WTC11 (cell line): ENCODE measurements at regions not wholly inside any gene's neighbourhood (a gene's known extent, or its start where the extent isn't known, plus 50 kb on each side); places are given as distances from the start of the nearest gene placed in this dataset.

Source experiments
- ATAC-seq: fragments of 200-7000 bp; cut with Tn5 transposase; 2 replicates; pipeline ENCODE4 v1.10.0; 2021; ENCODE audit warnings: mild to moderate bottlenecking, moderate library complexity
- CTCF ChIA-PET: fragments of 300-600 bp; sonication (Branson Sonifier 250); formaldehyde crosslinking; loops from one replicate; lab custom pipeline; 2021; ENCODE audit warnings: antibody characterized with exemption; lab: Charles Lee
- POLR2A ChIA-PET: fragments of 350-600 bp; sonication (Branson Sonifier 250); formaldehyde crosslinking; loops from one replicate; lab custom pipeline; 2021; ENCODE audit warnings: antibody characterized with exemption; lab: Charles Lee
- DNase-seq: peaks from one replicate; pipeline ENCODE4 v3.0.0; 2021; ENCODE audit warnings: low spot score
- H3K27ac Mint-ChIP-seq: 2 replicates; pipeline ENCODE4 v1.8.0; 2021; ENCODE audit warnings: mixed read lengths
- H3K27me3 Mint-ChIP-seq: 2 replicates; pipeline ENCODE4 v1.8.0; 2021; ENCODE audit warnings: low read depth, mild to moderate bottlenecking, moderate library complexity, mixed read lengths
- H3K36me3 Mint-ChIP-seq: 2 replicates; pipeline ENCODE4 v1.8.0; 2021; ENCODE audit warnings: mixed read lengths
- H3K4me1 Mint-ChIP-seq: 2 replicates; pipeline ENCODE4 v1.8.0; 2022; ENCODE audit warnings: mixed read lengths
- H3K4me3 Mint-ChIP-seq: 2 replicates; pipeline ENCODE4 v1.8.0; 2021; ENCODE audit warnings: mild to moderate bottlenecking, moderate library complexity, mixed read lengths
- H3K9me3 Mint-ChIP-seq: 2 replicates; pipeline ENCODE4 v1.8.0; 2021; ENCODE audit warnings: mixed read lengths
- ATF1 ChIP-seq: sonication (generic); formaldehyde crosslinking; IDR thresholded peaks from 2 replicates; pipeline ENCODE4 v1.8.1; 2023; ENCODE audit warnings: mild to moderate bottlenecking, moderate library complexity, missing genetic modification reagents
- CBFB ChIP-seq: sonication (generic); formaldehyde crosslinking; IDR thresholded peaks from 2 replicates; pipeline ENCODE4 v1.8.1; 2022; ENCODE audit warnings: mild to moderate bottlenecking, low read depth, missing genetic modification reagents
- ETV6 ChIP-seq: sonication (generic); formaldehyde crosslinking; IDR thresholded peaks from 2 replicates; pipeline ENCODE4 v1.8.1; 2022; ENCODE audit warnings: mild to moderate bottlenecking, missing genetic modification reagents
- GRHL2 ChIP-seq: fragments of 250-450 bp; sonication (Bioruptor Pico); IDR thresholded peaks from 2 replicates; pipeline ENCODE4 v1.8.0; 2022; ENCODE audit warnings: mild to moderate bottlenecking, moderate library complexity; ENCODE audit not compliant: insufficient replicate concordance, severe bottlenecking
- IRF2 ChIP-seq: sonication (generic); formaldehyde crosslinking; IDR thresholded peaks from 2 replicates; pipeline ENCODE4 v1.8.0; 2022; ENCODE audit warnings: low read depth, missing genetic modification reagents, borderline replicate concordance
- MXD4 ChIP-seq: fragments of 250-450 bp; sonication (Bioruptor Pico); IDR thresholded peaks from 2 replicates; pipeline ENCODE4 v1.8.0; 2021; ENCODE audit warnings: mild to moderate bottlenecking, moderate library complexity, borderline replicate concordance
- NFE2L1 ChIP-seq: sonication (generic); formaldehyde crosslinking; IDR thresholded peaks from 2 replicates; pipeline ENCODE4 v1.8.1; 2023; ENCODE audit warnings: missing genetic modification reagents
- NR2C2 ChIP-seq: sonication (generic); formaldehyde crosslinking; IDR thresholded peaks from 2 replicates; pipeline ENCODE4 v1.8.0; 2022; ENCODE audit warnings: mild to moderate bottlenecking, missing genetic modification reagents
- NR3C1 ChIP-seq: sonication (generic); formaldehyde crosslinking; conservative IDR thresholded peaks from 2 replicates; pipeline ENCODE4 v1.8.1; 2023; ENCODE audit warnings: low read depth, mild to moderate bottlenecking, missing genetic modification reagents
- ZNF121 ChIP-seq: sonication (generic); formaldehyde crosslinking; IDR thresholded peaks from 2 replicates; pipeline ENCODE4 v1.8.0; 2023; ENCODE audit warnings: missing genetic modification reagents
- ZNF416 ChIP-seq: fragments of 250-450 bp; sonication (Bioruptor Pico); IDR thresholded peaks from 2 replicates; pipeline ENCODE4 v1.9.0; 2021; ENCODE audit warnings: mild to moderate bottlenecking, inconsistent platforms
- ZNF671 ChIP-seq: fragments of 250-450 bp; sonication (Bioruptor Pico); IDR thresholded peaks from 2 replicates; pipeline ENCODE4 v1.8.0; 2021; ENCODE audit warnings: mild to moderate bottlenecking
- TF ChIP-seq, protein P1 (sequence below): fragments of 250-450 bp; sonication (Bioruptor Pico); IDR thresholded peaks from 2 replicates; pipeline ENCODE4 v1.9.0; 2021; ENCODE audit warnings: mild to moderate bottlenecking, borderline replicate concordance
- TF ChIP-seq, protein P2 (sequence below): sonication (generic); formaldehyde crosslinking; IDR thresholded peaks from 2 replicates; pipeline ENCODE4 v1.8.0; 2022; ENCODE audit warnings: missing genetic modification reagents
- TF ChIP-seq, protein P3 (sequence below): sonication (generic); formaldehyde crosslinking; IDR thresholded peaks from 2 replicates; pipeline ENCODE4 v1.8.0; 2023; ENCODE audit warnings: missing genetic modification reagents
- TF ChIP-seq, protein P4 (sequence below): sonication (generic); formaldehyde crosslinking; conservative IDR thresholded peaks from 2 replicates; pipeline ENCODE4 v1.8.1; 2022; ENCODE audit warnings: mild to moderate bottlenecking, missing genetic modification reagents
- TF ChIP-seq, protein P5 (sequence below): sonication (generic); formaldehyde crosslinking; IDR thresholded peaks from 2 replicates; pipeline ENCODE4 v1.8.1; 2022; ENCODE audit warnings: low read depth, mild to moderate bottlenecking, moderate library complexity, missing genetic modification reagents, borderline replicate concordance
- TF ChIP-seq, protein P6 (sequence below): sonication (generic); formaldehyde crosslinking; IDR thresholded peaks from 2 replicates; pipeline ENCODE4 v1.8.0; 2022; ENCODE audit warnings: mild to moderate bottlenecking, missing genetic modification reagents
- TF ChIP-seq, protein P7 (sequence below): fragments of 250-450 bp; sonication (Bioruptor Pico); IDR thresholded peaks from 2 replicates; pipeline ENCODE4 v2.1.2; 2022; ENCODE audit warnings: mild to moderate bottlenecking, moderate library complexity
- TF ChIP-seq, protein P8 (sequence below): fragments of 200-600 bp; IDR thresholded peaks from 2 replicates; pipeline ENCODE4 v1.8.0; 2022; ENCODE audit warnings: antibody characterized with exemption
- TF ChIP-seq, protein P9 (sequence below): sonication (generic); formaldehyde crosslinking; IDR thresholded peaks from 2 replicates; pipeline ENCODE4 v1.8.0; 2022; ENCODE audit warnings: mild to moderate bottlenecking, missing genetic modification reagents

DNA sequence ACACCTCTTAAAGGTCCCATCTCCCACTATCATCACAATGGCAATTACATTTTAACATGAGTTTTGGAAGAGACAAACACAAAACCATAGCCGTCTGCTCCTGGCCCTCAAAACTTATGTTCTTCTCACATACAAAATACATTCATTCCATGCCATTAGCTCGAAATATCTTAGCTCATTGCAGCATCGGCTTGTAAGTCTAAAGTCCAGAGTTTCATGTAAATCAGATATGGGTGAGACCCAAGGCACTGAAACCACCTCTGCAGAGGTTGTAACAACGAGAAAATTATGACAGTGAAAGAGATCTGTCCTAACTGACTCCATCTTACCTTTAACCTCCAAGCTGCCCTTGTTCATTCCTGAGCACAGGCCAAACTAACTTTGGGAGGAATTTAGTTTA is 635.0 kb upstream of the SPRY2 start (continued):
- TF ChIP-seq, protein P1, sequence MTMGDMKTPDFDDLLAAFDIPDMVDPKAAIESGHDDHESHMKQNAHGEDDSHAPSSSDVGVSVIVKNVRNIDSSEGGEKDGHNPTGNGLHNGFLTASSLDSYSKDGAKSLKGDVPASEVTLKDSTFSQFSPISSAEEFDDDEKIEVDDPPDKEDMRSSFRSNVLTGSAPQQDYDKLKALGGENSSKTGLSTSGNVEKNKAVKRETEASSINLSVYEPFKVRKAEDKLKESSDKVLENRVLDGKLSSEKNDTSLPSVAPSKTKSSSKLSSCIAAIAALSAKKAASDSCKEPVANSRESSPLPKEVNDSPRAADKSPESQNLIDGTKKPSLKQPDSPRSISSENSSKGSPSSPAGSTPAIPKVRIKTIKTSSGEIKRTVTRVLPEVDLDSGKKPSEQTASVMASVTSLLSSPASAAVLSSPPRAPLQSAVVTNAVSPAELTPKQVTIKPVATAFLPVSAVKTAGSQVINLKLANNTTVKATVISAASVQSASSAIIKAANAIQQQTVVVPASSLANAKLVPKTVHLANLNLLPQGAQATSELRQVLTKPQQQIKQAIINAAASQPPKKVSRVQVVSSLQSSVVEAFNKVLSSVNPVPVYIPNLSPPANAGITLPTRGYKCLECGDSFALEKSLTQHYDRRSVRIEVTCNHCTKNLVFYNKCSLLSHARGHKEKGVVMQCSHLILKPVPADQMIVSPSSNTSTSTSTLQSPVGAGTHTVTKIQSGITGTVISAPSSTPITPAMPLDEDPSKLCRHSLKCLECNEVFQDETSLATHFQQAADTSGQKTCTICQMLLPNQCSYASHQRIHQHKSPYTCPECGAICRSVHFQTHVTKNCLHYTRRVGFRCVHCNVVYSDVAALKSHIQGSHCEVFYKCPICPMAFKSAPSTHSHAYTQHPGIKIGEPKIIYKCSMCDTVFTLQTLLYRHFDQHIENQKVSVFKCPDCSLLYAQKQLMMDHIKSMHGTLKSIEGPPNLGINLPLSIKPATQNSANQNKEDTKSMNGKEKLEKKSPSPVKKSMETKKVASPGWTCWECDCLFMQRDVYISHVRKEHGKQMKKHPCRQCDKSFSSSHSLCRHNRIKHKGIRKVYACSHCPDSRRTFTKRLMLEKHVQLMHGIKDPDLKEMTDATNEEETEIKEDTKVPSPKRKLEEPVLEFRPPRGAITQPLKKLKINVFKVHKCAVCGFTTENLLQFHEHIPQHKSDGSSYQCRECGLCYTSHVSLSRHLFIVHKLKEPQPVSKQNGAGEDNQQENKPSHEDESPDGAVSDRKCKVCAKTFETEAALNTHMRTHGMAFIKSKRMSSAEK (CRISPR knock-in tag), result no peak
- TF ChIP-seq, protein P2, sequence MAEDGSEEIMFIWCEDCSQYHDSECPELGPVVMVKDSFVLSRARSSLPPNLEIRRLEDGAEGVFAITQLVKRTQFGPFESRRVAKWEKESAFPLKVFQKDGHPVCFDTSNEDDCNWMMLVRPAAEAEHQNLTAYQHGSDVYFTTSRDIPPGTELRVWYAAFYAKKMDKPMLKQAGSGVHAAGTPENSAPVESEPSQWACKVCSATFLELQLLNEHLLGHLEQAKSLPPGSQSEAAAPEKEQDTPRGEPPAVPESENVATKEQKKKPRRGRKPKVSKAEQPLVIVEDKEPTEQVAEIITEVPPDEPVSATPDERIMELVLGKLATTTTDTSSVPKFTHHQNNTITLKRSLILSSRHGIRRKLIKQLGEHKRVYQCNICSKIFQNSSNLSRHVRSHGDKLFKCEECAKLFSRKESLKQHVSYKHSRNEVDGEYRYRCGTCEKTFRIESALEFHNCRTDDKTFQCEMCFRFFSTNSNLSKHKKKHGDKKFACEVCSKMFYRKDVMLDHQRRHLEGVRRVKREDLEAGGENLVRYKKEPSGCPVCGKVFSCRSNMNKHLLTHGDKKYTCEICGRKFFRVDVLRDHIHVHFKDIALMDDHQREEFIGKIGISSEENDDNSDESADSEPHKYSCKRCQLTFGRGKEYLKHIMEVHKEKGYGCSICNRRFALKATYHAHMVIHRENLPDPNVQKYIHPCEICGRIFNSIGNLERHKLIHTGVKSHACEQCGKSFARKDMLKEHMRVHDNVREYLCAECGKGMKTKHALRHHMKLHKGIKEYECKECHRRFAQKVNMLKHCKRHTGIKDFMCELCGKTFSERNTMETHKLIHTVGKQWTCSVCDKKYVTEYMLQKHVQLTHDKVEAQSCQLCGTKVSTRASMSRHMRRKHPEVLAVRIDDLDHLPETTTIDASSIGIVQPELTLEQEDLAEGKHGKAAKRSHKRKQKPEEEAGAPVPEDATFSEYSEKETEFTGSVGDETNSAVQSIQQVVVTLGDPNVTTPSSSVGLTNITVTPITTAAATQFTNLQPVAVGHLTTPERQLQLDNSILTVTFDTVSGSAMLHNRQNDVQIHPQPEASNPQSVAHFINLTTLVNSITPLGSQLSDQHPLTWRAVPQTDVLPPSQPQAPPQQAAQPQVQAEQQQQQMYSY, result no peak
- TF ChIP-seq NFE2L1 (no peak), ZNF671 (CRISPR knock-in tag) (no peak), MXD4 (CRISPR knock-in tag) (no peak), GRHL2 (no peak), CBFB (no peak), ETV6 (CRISPR knock-in tag) (no peak), ATF1 (CRISPR knock-in tag) (no peak)
- TF ChIP-seq, protein P3, sequence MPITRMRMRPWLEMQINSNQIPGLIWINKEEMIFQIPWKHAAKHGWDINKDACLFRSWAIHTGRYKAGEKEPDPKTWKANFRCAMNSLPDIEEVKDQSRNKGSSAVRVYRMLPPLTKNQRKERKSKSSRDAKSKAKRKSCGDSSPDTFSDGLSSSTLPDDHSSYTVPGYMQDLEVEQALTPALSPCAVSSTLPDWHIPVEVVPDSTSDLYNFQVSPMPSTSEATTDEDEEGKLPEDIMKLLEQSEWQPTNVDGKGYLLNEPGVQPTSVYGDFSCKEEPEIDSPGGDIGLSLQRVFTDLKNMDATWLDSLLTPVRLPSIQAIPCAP (CRISPR knock-in tag), result no peak
- TF ChIP-seq, protein P4, sequence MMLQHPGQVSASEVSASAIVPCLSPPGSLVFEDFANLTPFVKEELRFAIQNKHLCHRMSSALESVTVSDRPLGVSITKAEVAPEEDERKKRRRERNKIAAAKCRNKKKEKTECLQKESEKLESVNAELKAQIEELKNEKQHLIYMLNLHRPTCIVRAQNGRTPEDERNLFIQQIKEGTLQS (CRISPR knock-in tag), result no peak
- TF ChIP-seq, protein P5, sequence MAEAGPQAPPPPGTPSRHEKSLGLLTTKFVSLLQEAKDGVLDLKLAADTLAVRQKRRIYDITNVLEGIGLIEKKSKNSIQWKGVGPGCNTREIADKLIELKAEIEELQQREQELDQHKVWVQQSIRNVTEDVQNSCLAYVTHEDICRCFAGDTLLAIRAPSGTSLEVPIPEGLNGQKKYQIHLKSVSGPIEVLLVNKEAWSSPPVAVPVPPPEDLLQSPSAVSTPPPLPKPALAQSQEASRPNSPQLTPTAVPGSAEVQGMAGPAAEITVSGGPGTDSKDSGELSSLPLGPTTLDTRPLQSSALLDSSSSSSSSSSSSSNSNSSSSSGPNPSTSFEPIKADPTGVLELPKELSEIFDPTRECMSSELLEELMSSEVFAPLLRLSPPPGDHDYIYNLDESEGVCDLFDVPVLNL (CRISPR knock-in tag), result no peak

DNA sequence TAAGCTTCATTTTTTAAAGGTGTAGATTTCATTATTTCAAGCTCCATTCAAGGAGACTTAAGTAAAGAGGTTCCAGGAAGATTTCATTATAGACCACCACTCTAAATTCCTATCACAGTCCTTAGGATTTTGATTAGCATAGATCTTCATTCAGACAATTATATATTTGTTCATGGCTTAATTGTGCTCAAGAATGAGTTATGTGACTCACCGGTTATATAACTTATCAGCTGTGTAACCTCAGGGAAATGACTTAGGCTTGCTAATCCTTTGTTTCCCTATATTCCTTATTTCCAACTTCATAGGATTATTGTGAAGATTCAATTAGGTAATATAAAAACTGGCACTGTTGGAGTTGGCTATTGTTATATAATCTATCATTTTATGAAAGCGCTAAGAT is 632.8 kb upstream of the SPRY2 start:
- CTCF ChIA-PET, result no interaction called here
- TF ChIP-seq, protein P6, sequence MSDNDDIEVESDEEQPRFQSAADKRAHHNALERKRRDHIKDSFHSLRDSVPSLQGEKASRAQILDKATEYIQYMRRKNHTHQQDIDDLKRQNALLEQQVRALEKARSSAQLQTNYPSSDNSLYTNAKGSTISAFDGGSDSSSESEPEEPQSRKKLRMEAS (CRISPR knock-in tag), result no peak
- TF ChIP-seq NR3C1 (CRISPR knock-in tag) (no peak), NR2C2 (no peak), ZNF416 (CRISPR knock-in tag) (no peak), NFE2L1 (no peak), IRF2 (no peak), ZNF121 (CRISPR knock-in tag) (no peak), ETV6 (CRISPR knock-in tag) (no peak), ZNF671 (CRISPR knock-in tag) (no peak)
- TF ChIP-seq, protein P7, sequence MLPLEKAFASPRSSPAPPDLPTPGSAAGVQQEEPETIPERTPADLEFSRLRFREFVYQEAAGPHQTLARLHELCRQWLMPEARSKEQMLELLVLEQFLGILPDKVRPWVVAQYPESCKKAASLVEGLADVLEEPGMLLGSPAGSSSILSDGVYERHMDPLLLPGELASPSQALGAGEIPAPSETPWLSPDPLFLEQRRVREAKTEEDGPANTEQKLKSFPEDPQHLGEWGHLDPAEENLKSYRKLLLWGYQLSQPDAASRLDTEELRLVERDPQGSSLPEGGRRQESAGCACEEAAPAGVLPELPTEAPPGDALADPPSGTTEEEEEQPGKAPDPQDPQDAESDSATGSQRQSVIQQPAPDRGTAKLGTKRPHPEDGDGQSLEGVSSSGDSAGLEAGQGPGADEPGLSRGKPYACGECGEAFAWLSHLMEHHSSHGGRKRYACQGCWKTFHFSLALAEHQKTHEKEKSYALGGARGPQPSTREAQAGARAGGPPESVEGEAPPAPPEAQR (CRISPR knock-in tag), result no peak
- TF ChIP-seq, protein P8, sequence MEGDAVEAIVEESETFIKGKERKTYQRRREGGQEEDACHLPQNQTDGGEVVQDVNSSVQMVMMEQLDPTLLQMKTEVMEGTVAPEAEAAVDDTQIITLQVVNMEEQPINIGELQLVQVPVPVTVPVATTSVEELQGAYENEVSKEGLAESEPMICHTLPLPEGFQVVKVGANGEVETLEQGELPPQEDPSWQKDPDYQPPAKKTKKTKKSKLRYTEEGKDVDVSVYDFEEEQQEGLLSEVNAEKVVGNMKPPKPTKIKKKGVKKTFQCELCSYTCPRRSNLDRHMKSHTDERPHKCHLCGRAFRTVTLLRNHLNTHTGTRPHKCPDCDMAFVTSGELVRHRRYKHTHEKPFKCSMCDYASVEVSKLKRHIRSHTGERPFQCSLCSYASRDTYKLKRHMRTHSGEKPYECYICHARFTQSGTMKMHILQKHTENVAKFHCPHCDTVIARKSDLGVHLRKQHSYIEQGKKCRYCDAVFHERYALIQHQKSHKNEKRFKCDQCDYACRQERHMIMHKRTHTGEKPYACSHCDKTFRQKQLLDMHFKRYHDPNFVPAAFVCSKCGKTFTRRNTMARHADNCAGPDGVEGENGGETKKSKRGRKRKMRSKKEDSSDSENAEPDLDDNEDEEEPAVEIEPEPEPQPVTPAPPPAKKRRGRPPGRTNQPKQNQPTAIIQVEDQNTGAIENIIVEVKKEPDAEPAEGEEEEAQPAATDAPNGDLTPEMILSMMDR, result no peak
- TF ChIP-seq, protein P9, sequence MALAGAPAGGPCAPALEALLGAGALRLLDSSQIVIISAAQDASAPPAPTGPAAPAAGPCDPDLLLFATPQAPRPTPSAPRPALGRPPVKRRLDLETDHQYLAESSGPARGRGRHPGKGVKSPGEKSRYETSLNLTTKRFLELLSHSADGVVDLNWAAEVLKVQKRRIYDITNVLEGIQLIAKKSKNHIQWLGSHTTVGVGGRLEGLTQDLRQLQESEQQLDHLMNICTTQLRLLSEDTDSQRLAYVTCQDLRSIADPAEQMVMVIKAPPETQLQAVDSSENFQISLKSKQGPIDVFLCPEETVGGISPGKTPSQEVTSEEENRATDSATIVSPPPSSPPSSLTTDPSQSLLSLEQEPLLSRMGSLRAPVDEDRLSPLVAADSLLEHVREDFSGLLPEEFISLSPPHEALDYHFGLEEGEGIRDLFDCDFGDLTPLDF, result no peak

More for the DNA sequence above, 632.8 kb upstream of the SPRY2 start:
- no peak for ATAC-seq
- no peak overlapping the region for H3K27ac Mint-ChIP-seq
- no peak for DNase-seq
- H3K36me3 Mint-ChIP-seq, result no peaks in the 10 kb centered on the region
- peaks cover 4% of the 10 kb centered on the region; the same call in 1 of the 2 replicates for H3K9me3 Mint-ChIP-seq
- peaks cover 3% of the 10 kb centered on the region; the same call in 1 of the 2 replicates for H3K4me1 Mint-ChIP-seq
- POLR2A ChIA-PET, result no interaction called here
- no peak overlapping the region for H3K4me3 Mint-ChIP-seq
- H3K27me3 Mint-ChIP-seq, result no peaks in the 10 kb centered on the region
